IMR-90 (cell line): ENCODE measurements at regions not wholly inside any gene's neighbourhood (a gene's known extent, or its start where the extent isn't known, plus 50 kb on each side); places are given as distances from the start of the nearest gene placed in this dataset.

Experiments used
- ATAC-seq: fragments of 200-7000 bp; cut with Tn5 transposase; 2 replicates; pipeline ENCODE4 v1.9.1; 2020; ENCODE audit warnings: low read depth, mild to moderate bottlenecking, moderate library complexity
- BruUV-seq: library from RNA; stranded (reverse); fragments of 400-500 nt; replicated peaks from 2 replicates; lab custom pipeline; 2021; lab: Mats Ljungman, UMichigan
- CTCF ChIA-PET: fragments of 300-600 bp; formaldehyde crosslinking; extraction: SDS; loops from one replicate; lab custom pipeline; 2021; ENCODE audit warnings: antibody characterized with exemption; lab: Yijun Ruan, JAX
- POLR2A ChIA-PET: fragments of 300-600 bp; sonication (Branson Sonifier 250); formaldehyde crosslinking; loops from one replicate; lab custom pipeline; 2022; ENCODE audit warnings: antibody characterized with exemption; ENCODE audit not compliant: unreplicated experiment; lab: Charles Lee
- DNase-seq: peaks from one replicate; pipeline ENCODE4 v3.0.0; 2013
- H2AFZ ChIP-seq: replicated peaks from 2 replicates; pipeline ENCODE3; 2013; ENCODE audit warnings: low read length, mild to moderate bottlenecking; ENCODE audit not compliant: poor library complexity
- H2AK5ac ChIP-seq: 2 replicates; pipeline ENCODE4 v1.6.1; 2013; ENCODE audit warnings: low read depth, low read length, inconsistent platforms
- H2AK9ac ChIP-seq: replicated peaks from 2 replicates; pipeline ENCODE3; 2013; ENCODE audit warnings: mild to moderate bottlenecking, low read depth, low read length, moderate library complexity; ENCODE audit not compliant: poor library complexity
- H2BK120ac ChIP-seq: 2 replicates; pipeline ENCODE4 v1.6.1; 2013; ENCODE audit warnings: low read depth, low read length, inconsistent platforms
- H2BK15ac ChIP-seq: 3 replicates; pipeline ENCODE4 v1.6.1; 2013; ENCODE audit warnings: low read depth, low read length, inconsistent platforms
- H2BK20ac ChIP-seq: 2 replicates; pipeline ENCODE4 v1.6.1; 2013; ENCODE audit warnings: low read depth, mild to moderate bottlenecking, inconsistent platforms, low read length, moderate library complexity
- H2BK5ac ChIP-seq: 2 replicates; pipeline ENCODE4 v1.6.1; 2013; ENCODE audit warnings: mild to moderate bottlenecking, low read depth, low read length, inconsistent platforms; ENCODE audit not compliant: poor library complexity, severe bottlenecking
- H3K14ac ChIP-seq: replicated peaks from 2 replicates; pipeline ENCODE4 v1.6.1; 2013; ENCODE audit warnings: low read depth, low read length, inconsistent platforms
- H3K18ac ChIP-seq: 2 replicates; pipeline ENCODE4 v1.6.1; 2013; ENCODE audit warnings: low read depth, low read length, control low read depth
- H3K23ac ChIP-seq: 2 replicates; pipeline ENCODE4 v1.6.1; 2013; ENCODE audit warnings: low read depth, low read length, inconsistent platforms
- H3K27ac ChIP-seq: 2 replicates; pipeline ENCODE4 v1.5.1; 2013; ENCODE audit warnings: mild to moderate bottlenecking, control low read depth, low read length; ENCODE audit not compliant: insufficient read depth
- H3K27me3 ChIP-seq: 2 replicates; pipeline ENCODE4 v1.6.1; 2013; ENCODE audit warnings: low read length; ENCODE audit not compliant: control insufficient read depth, insufficient read depth
- H3K36me3 ChIP-seq: 2 replicates; pipeline ENCODE4 v1.6.1; 2013; ENCODE audit warnings: low read length, mixed read lengths; ENCODE audit not compliant: control insufficient read depth, insufficient read depth
- H3K4ac ChIP-seq: 2 replicates; pipeline ENCODE4 v1.6.1; 2013; ENCODE audit warnings: low read depth, low read length, inconsistent platforms
- H3K4me1 ChIP-seq: 2 replicates; pipeline ENCODE4 v1.6.1; 2013; ENCODE audit warnings: low read length, mixed read lengths; ENCODE audit not compliant: control insufficient read depth, insufficient read depth
- H3K4me2 ChIP-seq: 2 replicates; pipeline ENCODE4 v1.6.1; 2013; ENCODE audit warnings: low read depth, mild to moderate bottlenecking, control low read depth, low read length, moderate library complexity
- H3K4me3 ChIP-seq: 2 replicates; pipeline ENCODE4 v1.5.1; 2013; ENCODE audit warnings: low read depth, mild to moderate bottlenecking, control low read depth, low read length, moderate library complexity; ENCODE audit not compliant: insufficient read depth
- H3K56ac ChIP-seq: 2 replicates; pipeline ENCODE4 v1.6.1; 2013; ENCODE audit warnings: low read length, inconsistent platforms; ENCODE audit not compliant: insufficient read depth; ENCODE audit errors: extremely low read depth
- H3K79me1 ChIP-seq, 2 experiments: 2 replicates each; pipeline ENCODE4 v1.6.1; 2013; ENCODE audit warnings: low read length in 2 of 2, inconsistent platforms in 1 of 2, low read depth in 1 of 2
- H3K9ac ChIP-seq: 2 replicates; pipeline ENCODE4 v1.6.1; 2013; ENCODE audit warnings: low read depth, low read length, control low read depth
- H3K9me1 ChIP-seq: 2 replicates; pipeline ENCODE4 v1.6.1; 2013; ENCODE audit warnings: low read length, inconsistent platforms; ENCODE audit not compliant: insufficient read depth
- H3K9me3 ChIP-seq: 2 replicates; pipeline ENCODE4 v1.6.1; 2013; ENCODE audit warnings: low read length; ENCODE audit not compliant: control insufficient read depth, insufficient read depth
- H4K20me1 ChIP-seq: 2 replicates; pipeline ENCODE4 v1.6.1; 2013; ENCODE audit warnings: low read length, inconsistent platforms; ENCODE audit not compliant: insufficient read depth
- H4K5ac ChIP-seq: 2 replicates; pipeline ENCODE4 v1.6.1; 2013; ENCODE audit warnings: mild to moderate bottlenecking, low read depth, low read length, control low read depth
- H4K8ac ChIP-seq, 2 experiments: 2 replicates each; pipeline ENCODE4 v1.6.1; 2013; ENCODE audit warnings: low read depth in 2 of 2, low read length in 2 of 2, control low read depth in 1 of 2, inconsistent platforms in 1 of 2
- H4K91ac ChIP-seq: 2 replicates; pipeline ENCODE4 v1.6.1; 2013; ENCODE audit warnings: low read depth, low read length, inconsistent platforms; ENCODE audit not compliant: insufficient read depth
- MXI1 ChIP-seq: IDR thresholded peaks from 2 replicates; pipeline ENCODE4 v1.6.1; 2012; ENCODE audit warnings: low read depth, mild to moderate bottlenecking, low read length, moderate library complexity, borderline replicate concordance
- POLR2A ChIP-seq: IDR thresholded peaks from 2 replicates; pipeline ENCODE4 v1.6.1; 2012; ENCODE audit warnings: mild to moderate bottlenecking, low read depth, low read length
- RAD21 ChIP-seq: IDR thresholded peaks from 2 replicates; pipeline ENCODE4 v1.6.1; 2012; ENCODE audit warnings: low read length, improper control_type of control experiment
- RCOR1 ChIP-seq: IDR thresholded peaks from 2 replicates; pipeline ENCODE4 v1.6.1; 2012; ENCODE audit warnings: mild to moderate bottlenecking, low read length, improper control_type of control experiment; ENCODE audit not compliant: insufficient replicate concordance
- RFX5 ChIP-seq: IDR thresholded peaks from 2 replicates; pipeline ENCODE4 v1.8.0; 2012; ENCODE audit warnings: low read depth, mild to moderate bottlenecking, low read length, moderate library complexity
- WGBS, 2 experiments: methylation state at CpG; one replicate each; pipeline versions ENCODE4 v1.1.5 to v1.1.7; 2013; ENCODE audit warnings: missing lambda C conversion rate in 2 of 2; ENCODE audit not compliant: insufficient read length in 1 of 2; ENCODE audit errors: extremely low coverage in 2 of 2; 5-methylcytosine and 5-hydroxymethylcytosine counted together
- dilution Hi-C: fragments of 300-500 bp; cut with HindIII; formaldehyde crosslinking; loops from one replicate; pipeline ENCODE4 v1.14.3; 2018; ENCODE audit warnings: low sequenced_read_pairs; ENCODE audit not compliant: unreplicated experiment
- in situ Hi-C: fragments of 300-500 bp; cut with MboI; formaldehyde crosslinking; loops from 3 replicates; pipeline ENCODE4 v1.14.3; 2019; ENCODE audit warnings: low sequenced_read_pairs, inconsistent platforms, mixed read lengths
- intact Hi-C: fragments of 100-400 bp; cut with micrococcal nuclease; formaldehyde crosslinking; loops from 2 replicates; pipeline ENCODE4 v1.10.0; 2022

DNA sequence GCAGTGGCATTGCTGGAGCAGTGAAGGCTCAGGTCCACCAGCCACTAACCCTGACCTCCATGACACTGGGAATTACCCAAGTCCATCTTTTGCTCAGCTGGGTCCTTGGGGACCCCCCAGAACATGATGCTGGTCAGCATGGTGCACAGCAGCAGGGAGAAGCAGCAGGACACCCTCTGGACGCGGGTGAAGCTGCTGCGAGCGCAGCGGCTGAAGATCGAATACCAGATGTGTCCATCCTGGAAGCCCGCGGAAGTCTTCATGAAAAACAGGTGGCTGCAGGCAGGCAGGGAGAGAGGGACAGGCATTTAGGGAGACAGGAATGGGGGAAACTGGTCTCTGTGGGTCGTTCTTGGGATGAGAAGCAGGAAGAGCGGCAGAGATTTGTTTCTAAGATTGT lies 53.4 kb upstream of the GCSH start:
- BruUV-seq = no TSS peak
- dilution Hi-C loops = no loop called here

More for the DNA sequence above, 53.4 kb upstream of the GCSH start:
- Histone ChIP-seq H4K5ac (no peak overlapping the region), H2BK5ac (no peak overlapping the region), H3K4me2 (no peak overlapping the region), H3K4me1 (no peaks in the 10 kb centered on the region), H2AK9ac (no peak overlapping the region), H2AK5ac (no peak overlapping the region), H4K91ac (no peak overlapping the region), H3K56ac (no peak overlapping the region), H2AFZ (no peak overlapping the region), H3K9me1 (no peaks in the 10 kb centered on the region), H3K27me3 (peaks cover 9% of the 10 kb centered on the region), H3K14ac (no peak overlapping the region), H3K9me3 (no peaks in the 10 kb centered on the region), H3K23ac (no peak overlapping the region), H2BK15ac (no peak overlapping the region), H3K79me1 (no peaks in the 10 kb centered on the region), H3K9ac (no peak overlapping the region), H4K20me1 (no peaks in the 10 kb centered on the region), H2BK120ac (no peak overlapping the region), H3K27ac (no peak overlapping the region), H3K4ac (no peak overlapping the region), H3K18ac (no peak overlapping the region), H2BK20ac (no peak overlapping the region), H3K36me3 (no peaks in the 10 kb centered on the region), H4K8ac (no peak overlapping the region), H3K4me3 (no peak overlapping the region)
- TF ChIP-seq MXI1 = no peak
- TF ChIP-seq RAD21 = no peak
- TF ChIP-seq RCOR1 = no peak
- TF ChIP-seq POLR2A = no peak
- no peak for TF ChIP-seq RFX5
- in situ Hi-C loops (no loop called here), intact Hi-C loops (no loop called here)
- ChIA-PET POLR2A (no interaction called here), CTCF (interaction anchor here (0.6 to 0.8 kb wide), 2 partner anchors 13 to 56 kb away, joined by 3 read pairs; no protein-coding TSS in a partner anchor)
- no peak for ATAC-seq
- WGBS, 2 experiments = no CpG with 5 or more reads among the region's 10 CpGs
- no peak for DNase-seq
